KMS-11 (cell line): ENCODE measurements at regions not wholly inside any gene's neighbourhood (a gene's known extent, or its start where the extent isn't known, plus 50 kb on each side); places are given as distances from the start of the nearest gene placed in this dataset.

Experiments
- H2AFZ ChIP-seq: fragments of 200-600 bp; sonication (generic); 2 replicates; pipeline ENCODE4 v1.6.1; 2016; ENCODE audit warnings: antibody characterized with exemption, mixed run types, low read depth
- H3K27ac ChIP-seq: fragments of 200-600 bp; sonication (generic); 2 replicates; pipeline ENCODE4 v1.6.1; 2016; ENCODE audit warnings: mild to moderate bottlenecking, mixed run types
- H3K27me3 ChIP-seq: fragments of 200-600 bp; sonication (generic); 2 replicates; pipeline ENCODE4 v1.6.1; 2017; ENCODE audit warnings: mild to moderate bottlenecking, low read depth, mixed run types, moderate library complexity; ENCODE audit not compliant: insufficient read depth
- H3K36me3 ChIP-seq: fragments of 200-600 bp; sonication (generic); 2 replicates; pipeline ENCODE4 v1.6.1; 2017; ENCODE audit warnings: mild to moderate bottlenecking, mixed run types; ENCODE audit not compliant: insufficient read depth
- H3K4me1 ChIP-seq: fragments of 200-600 bp; sonication (generic); 2 replicates; pipeline ENCODE4 v1.6.1; 2016; ENCODE audit warnings: mild to moderate bottlenecking, low read depth, mixed run types; ENCODE audit not compliant: poor library complexity, severe bottlenecking
- H3K4me2 ChIP-seq: fragments of 200-600 bp; sonication (generic); 2 replicates; pipeline ENCODE4 v1.7.0; 2016; ENCODE audit warnings: mild to moderate bottlenecking, mixed run types
- H3K4me3 ChIP-seq: fragments of 200-600 bp; sonication (generic); IDR thresholded peaks from 2 replicates; pipeline ENCODE4 v1.6.1; 2017; ENCODE audit warnings: low read depth, low read length, mixed read lengths; ENCODE audit not compliant: insufficient read depth
- H3K79me2 ChIP-seq: fragments of 200-600 bp; sonication (generic); 2 replicates; pipeline ENCODE4 v1.6.1; 2016; ENCODE audit warnings: low read depth, mixed run types; ENCODE audit not compliant: insufficient read depth
- H3K9ac ChIP-seq: fragments of 200-600 bp; sonication (generic); 2 replicates; pipeline ENCODE4 v1.6.1; 2016; ENCODE audit warnings: mild to moderate bottlenecking, mixed run types
- H4K20me1 ChIP-seq: fragments of 200-600 bp; sonication (generic); 2 replicates; pipeline ENCODE4 v1.6.1; 2016; ENCODE audit warnings: mild to moderate bottlenecking, mixed run types; ENCODE audit not compliant: insufficient read depth
- CTCF ChIP-seq: fragments of 200-600 bp; sonication (generic); conservative IDR thresholded peaks from 2 replicates; pipeline ENCODE4 v1.6.1; 2017; ENCODE audit warnings: low read depth, mild to moderate bottlenecking, antibody characterized with exemption, low read length, moderate library complexity, mixed read lengths

GRCh38 chr2:145573608-145574007 is 1053.7 kb upstream of the ZEB2 start:
- no peaks in the 10 kb centered on the region for H4K20me1 ChIP-seq
- TF ChIP-seq CTCF: no peak
- no peak overlapping the region for H3K4me2 ChIP-seq
- no peak overlapping the region for H2AFZ ChIP-seq
- no peak overlapping the region for H3K4me3 ChIP-seq
- no peaks in the 10 kb centered on the region for H3K4me1 ChIP-seq
- H3K27me3 ChIP-seq: no peaks in the 10 kb centered on the region
- H3K27ac ChIP-seq: no peak overlapping the region
- H3K79me2 ChIP-seq: no peaks in the 10 kb centered on the region
- H3K36me3 ChIP-seq: no peaks in the 10 kb centered on the region
- H3K9ac ChIP-seq: no peak overlapping the region

- no peaks in the 10 kb centered on the region for H3K36me3 ChIP-seq
- H2AFZ ChIP-seq: no peak overlapping the region
- no peaks in the 10 kb centered on the region for H4K20me1 ChIP-seq
- H3K27ac ChIP-seq: no peak overlapping the region
- no peaks in the 10 kb centered on the region for H3K79me2 ChIP-seq
- H3K9ac ChIP-seq: no peak overlapping the region
- no peak overlapping the region for H3K4me3 ChIP-seq
- H3K4me2 ChIP-seq: no peak overlapping the region
- no peak for TF ChIP-seq CTCF
- no peaks in the 10 kb centered on the region for H3K27me3 ChIP-seq
- no peaks in the 10 kb centered on the region for H3K4me1 ChIP-seq
Measured at GRCh38 chr2:145572238-145572637, 1052.3 kb upstream of the ZEB2 start.

- no peaks in the 10 kb centered on the region for H3K4me1 ChIP-seq
- no peak overlapping the region for H3K4me3 ChIP-seq
- H3K36me3 ChIP-seq: no peaks in the 10 kb centered on the region
- no peak overlapping the region for H3K9ac ChIP-seq
- no peak overlapping the region for H2AFZ ChIP-seq
- TF ChIP-seq CTCF: no peak
- H3K79me2 ChIP-seq: no peaks in the 10 kb centered on the region
- H3K4me2 ChIP-seq: no peak overlapping the region
- no peaks in the 10 kb centered on the region for H4K20me1 ChIP-seq
- H3K27ac ChIP-seq: no peak overlapping the region
- no peaks in the 10 kb centered on the region for H3K27me3 ChIP-seq
Measured at GRCh38 chr2:145569108-145569507, 1049.2 kb upstream of the ZEB2 start.

GRCh38 chr2:145563741-145564615 is 1044.1 kb upstream of the ZEB2 start:
- no peak overlapping the region for H3K27ac ChIP-seq
- no peak overlapping the region for H2AFZ ChIP-seq
- no peak overlapping the region for H3K4me3 ChIP-seq
- H3K79me2 ChIP-seq: no peaks in the 10 kb centered on the region
- H3K9ac ChIP-seq: no peak overlapping the region
- TF ChIP-seq CTCF: no peak
- no peaks in the 10 kb centered on the region for H3K36me3 ChIP-seq
- H3K27me3 ChIP-seq: no peaks in the 10 kb centered on the region
- H3K4me2 ChIP-seq: no peak overlapping the region
- H4K20me1 ChIP-seq: no peaks in the 10 kb centered on the region
- H3K4me1 ChIP-seq: no peaks in the 10 kb centered on the region
